Esophagus squamous epithelium (tissue), 5 donors: ENCODE measurements at regions not wholly inside any gene's neighbourhood (a gene's known extent, or its start where the extent isn't known, plus 50 kb on each side); places are given as distances from the start of the nearest gene placed in this dataset.

Source experiments
- DNase-seq: peaks from one replicate; lab custom pipeline; 2025; lab: John Stamatoyannopoulos, UW
- H3K27ac ChIP-seq, 4 donors: fragments of 200-600 bp; sonication (generic); one replicate each; pipeline ENCODE4 v1.5.1; 2016 to 2019; ENCODE audit warnings: mild to moderate bottlenecking in 1 of 4
- H3K27me3 ChIP-seq, 4 donors: fragments of 200-600 bp; sonication (generic); 1 replicate in 3 of 4; 2 replicates in 1 of 4; pipeline versions ENCODE4 v1.5.1 to v1.6.0; 2017 to 2021; ENCODE audit warnings: antibody characterized with exemption in 1 of 4
- H3K36me3 ChIP-seq, 3 donors: fragments of 200-600 bp; sonication (generic); one replicate each; pipeline ENCODE4 v1.5.1; 2016 to 2019
- H3K4me1 ChIP-seq, 3 donors: fragments of 200-600 bp; sonication (generic); one replicate each; pipeline ENCODE4 v1.5.1; 2017 to 2019
- H3K4me3 ChIP-seq, 4 donors: fragments of 200-600 bp; sonication (generic); 1 replicate in 3 of 4; 2 replicates in 1 of 4; pipeline ENCODE4 v1.5.1; 2016 to 2019; ENCODE audit warnings: mild to moderate bottlenecking in 2 of 4, moderate library complexity in 1 of 4
- H3K9me3 ChIP-seq, 3 donors: fragments of 200-600 bp; sonication (generic); one replicate each; pipeline ENCODE4 v1.5.1; 2016 to 2019
- POLR2A ChIP-seq, 4 donors: fragments of 450-650 bp; IDR thresholded peaks; one replicate each; pipeline ENCODE4 v1.6.1; 2017; ENCODE audit warnings: antibody characterized with exemption in 4 of 4, mild to moderate bottlenecking in 4 of 4, moderate library complexity in 3 of 4
- WGBS, 2 donors: methylation state at CpG; one replicate each; pipeline ENCODE4 v1.1.5; 2018; 5-methylcytosine and 5-hydroxymethylcytosine counted together
- intact Hi-C: fragments of 100-400 bp; cut with DNase I; formaldehyde crosslinking; loops from one replicate; pipeline ENCODE4 v1.15.0; 2022
- TF ChIP-seq, protein P1 (sequence below), 6 experiments: fragments of 450-650 bp in 4 of 6; fragments of 200-600 bp in 2 of 6; sonication (generic) in 2 of 6; IDR thresholded peaks; one replicate each; pipeline ENCODE4 v1.5.1; 2016 to 2019; ENCODE audit warnings: antibody characterized with exemption in 6 of 6, mild to moderate bottlenecking in 4 of 6, moderate library complexity in 4 of 6
- donor health status: DM: yes; HTN: yes; CAD: no.

DNA sequence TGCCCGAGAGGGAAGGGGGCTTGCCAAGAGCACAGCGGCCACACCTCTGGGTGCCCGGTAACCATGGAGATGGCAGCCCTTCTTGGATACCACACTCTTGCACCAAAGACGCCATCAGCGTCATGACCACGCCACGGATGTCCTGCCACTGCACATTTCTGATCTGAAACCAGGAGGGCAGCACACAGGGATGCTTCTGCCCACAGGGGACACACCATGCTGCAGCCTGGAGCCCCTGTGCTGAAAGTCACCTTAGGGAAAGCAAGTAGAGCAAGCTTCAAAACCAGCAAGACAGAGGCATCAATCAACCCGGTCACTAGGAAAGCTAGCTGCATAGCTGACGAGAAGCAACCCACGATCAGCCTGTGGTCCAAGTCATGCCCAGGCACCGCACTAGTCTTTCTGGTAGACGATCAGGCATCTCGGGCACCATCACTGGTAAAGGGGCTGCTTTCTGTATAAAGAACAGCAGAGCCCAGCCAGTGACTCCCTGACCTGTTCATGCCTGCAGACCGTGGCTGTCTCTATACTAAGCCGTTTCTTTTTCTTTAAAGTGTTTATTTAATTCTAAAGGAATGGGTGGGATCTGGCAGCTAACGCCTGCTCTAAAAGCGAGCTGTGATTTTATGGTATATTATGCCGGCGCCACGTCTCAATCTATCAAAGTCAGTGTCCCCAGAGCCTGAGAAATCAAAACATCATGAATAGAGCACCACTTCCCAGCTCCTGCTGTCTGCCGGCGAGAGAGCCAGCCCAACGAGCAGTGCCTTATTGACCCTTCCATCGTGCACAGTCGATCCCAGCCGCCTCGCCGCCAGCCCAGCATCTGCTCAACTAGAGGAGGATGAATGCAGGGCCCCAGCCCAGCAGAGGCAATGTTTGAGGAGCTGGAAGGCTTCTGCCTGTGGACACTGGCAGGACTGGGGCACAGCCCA is 244.7 kb downstream of the RBFOX3 start:
- Histone ChIP-seq H3K9me3 (no peaks in the 10 kb centered on the region), H3K27ac (no peak overlapping the region), H3K4me1 (peaks cover 0 to 18% (median 0%) of the 10 kb centered on the region in 3 donors), H3K36me3 (no peaks in the 10 kb centered on the region), H3K4me3 (no peak overlapping the region), H3K27me3 (peaks cover 0 to 93% (median 0%) of the 10 kb centered on the region in 4 donors)
- intact Hi-C loops = no loop called here
- no peak for DNase-seq
- TF ChIP-seq, protein P1, sequence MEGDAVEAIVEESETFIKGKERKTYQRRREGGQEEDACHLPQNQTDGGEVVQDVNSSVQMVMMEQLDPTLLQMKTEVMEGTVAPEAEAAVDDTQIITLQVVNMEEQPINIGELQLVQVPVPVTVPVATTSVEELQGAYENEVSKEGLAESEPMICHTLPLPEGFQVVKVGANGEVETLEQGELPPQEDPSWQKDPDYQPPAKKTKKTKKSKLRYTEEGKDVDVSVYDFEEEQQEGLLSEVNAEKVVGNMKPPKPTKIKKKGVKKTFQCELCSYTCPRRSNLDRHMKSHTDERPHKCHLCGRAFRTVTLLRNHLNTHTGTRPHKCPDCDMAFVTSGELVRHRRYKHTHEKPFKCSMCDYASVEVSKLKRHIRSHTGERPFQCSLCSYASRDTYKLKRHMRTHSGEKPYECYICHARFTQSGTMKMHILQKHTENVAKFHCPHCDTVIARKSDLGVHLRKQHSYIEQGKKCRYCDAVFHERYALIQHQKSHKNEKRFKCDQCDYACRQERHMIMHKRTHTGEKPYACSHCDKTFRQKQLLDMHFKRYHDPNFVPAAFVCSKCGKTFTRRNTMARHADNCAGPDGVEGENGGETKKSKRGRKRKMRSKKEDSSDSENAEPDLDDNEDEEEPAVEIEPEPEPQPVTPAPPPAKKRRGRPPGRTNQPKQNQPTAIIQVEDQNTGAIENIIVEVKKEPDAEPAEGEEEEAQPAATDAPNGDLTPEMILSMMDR (IDR thresholded peaks at IDR 0.05) = no peak
- no peak for TF ChIP-seq POLR2A (IDR thresholded peaks at IDR 0.05)
- WGBS, 2 donors = 3 to 26% methylated on average over 16 to 19 of the region's 28 CpGs

DNA sequence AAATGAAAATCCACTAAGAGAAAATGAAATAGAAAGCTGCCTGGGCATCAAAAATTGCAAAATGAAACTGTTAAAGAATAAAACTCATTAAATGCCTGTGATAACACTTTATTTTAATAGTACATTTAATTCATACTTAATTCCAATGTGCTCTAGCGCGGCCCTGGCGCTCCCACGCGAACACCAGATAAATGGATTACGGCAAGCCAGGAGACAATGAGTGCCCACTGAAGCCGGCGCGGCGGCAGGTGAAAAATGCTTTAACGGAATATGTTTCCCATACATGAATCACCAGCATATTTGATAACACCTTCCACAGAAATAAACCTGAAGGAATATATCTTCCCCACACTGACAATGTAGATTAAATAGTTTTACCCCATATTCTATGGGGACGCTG is 245.5 kb downstream of the RBFOX3 start:
- no peak for DNase-seq
- H3K27ac ChIP-seq = no peak overlapping the region
- WGBS, 2 donors = 81 to 89% methylated on average over 12 of the region's 12 CpGs
- H3K36me3 ChIP-seq = no peaks in the 10 kb centered on the region
- H3K27me3 ChIP-seq = peaks cover 0 to 91% (median 0%) of the 10 kb centered on the region in 4 donors
- peaks cover 0 to 18% (median 0%) of the 10 kb centered on the region in 3 donors for H3K4me1 ChIP-seq
- H3K9me3 ChIP-seq = no peaks in the 10 kb centered on the region
- no peak overlapping the region for H3K4me3 ChIP-seq
- TF ChIP-seq, protein P1 (IDR thresholded peaks at IDR 0.05) = no peak
- no peak for TF ChIP-seq POLR2A (IDR thresholded peaks at IDR 0.05)
- intact Hi-C loops = no loop called here

DNA sequence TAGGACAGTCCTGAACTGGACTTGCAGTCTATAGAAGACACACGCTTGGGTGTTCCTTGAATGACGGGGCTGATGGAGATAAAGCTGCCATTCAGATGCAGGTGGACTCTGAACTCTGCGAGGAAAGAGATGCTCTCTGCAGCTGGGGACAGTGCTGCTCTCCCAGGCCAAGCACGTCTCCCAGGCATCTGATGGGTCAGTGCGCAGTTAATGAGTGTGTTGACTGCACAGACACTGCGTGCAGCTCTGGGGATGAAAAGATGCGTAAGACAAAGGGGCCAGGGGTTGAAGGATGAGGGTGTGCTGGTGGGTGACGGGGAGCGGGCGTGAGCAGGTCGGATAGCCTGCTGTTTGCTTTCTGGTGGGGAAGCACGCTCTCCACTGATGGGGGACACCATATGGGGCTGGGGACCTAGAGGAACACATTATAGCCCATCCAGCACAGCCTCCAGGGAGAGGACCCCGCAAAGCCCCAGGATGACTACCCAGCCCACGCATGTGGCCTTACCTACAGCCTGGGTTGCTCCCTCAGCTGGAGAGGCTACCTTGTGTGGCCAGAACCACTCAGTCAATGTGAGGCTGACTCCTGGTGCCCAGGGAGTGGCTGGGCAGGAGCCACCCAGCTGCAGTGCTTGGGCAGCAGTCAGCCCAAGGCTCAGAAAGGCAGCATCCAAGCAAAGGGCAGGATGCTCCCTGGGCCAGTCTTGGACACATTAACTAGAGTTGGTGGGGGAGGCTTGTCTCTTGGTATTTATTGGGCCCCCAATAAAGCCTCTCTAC is 246.3 kb downstream of the RBFOX3 start:
- Histone ChIP-seq H3K4me1 (peaks cover 0 to 18% (median 0%) of the 10 kb centered on the region in 3 donors), H3K36me3 (no peaks in the 10 kb centered on the region), H3K9me3 (no peaks in the 10 kb centered on the region), H3K4me3 (no peak overlapping the region), H3K27me3 (peaks cover 0 to 92% (median 0%) of the 10 kb centered on the region in 4 donors), H3K27ac (no peak overlapping the region)
- TF ChIP-seq POLR2A (IDR thresholded peaks at IDR 0.05) = no peak
- TF ChIP-seq, protein P1 (IDR thresholded peaks at IDR 0.05) = no peak
- 75 to 82% methylated on average over 11 to 12 of the region's 14 CpGs for WGBS, 2 donors
- intact Hi-C loops = no loop called here
- no peak for DNase-seq

DNA sequence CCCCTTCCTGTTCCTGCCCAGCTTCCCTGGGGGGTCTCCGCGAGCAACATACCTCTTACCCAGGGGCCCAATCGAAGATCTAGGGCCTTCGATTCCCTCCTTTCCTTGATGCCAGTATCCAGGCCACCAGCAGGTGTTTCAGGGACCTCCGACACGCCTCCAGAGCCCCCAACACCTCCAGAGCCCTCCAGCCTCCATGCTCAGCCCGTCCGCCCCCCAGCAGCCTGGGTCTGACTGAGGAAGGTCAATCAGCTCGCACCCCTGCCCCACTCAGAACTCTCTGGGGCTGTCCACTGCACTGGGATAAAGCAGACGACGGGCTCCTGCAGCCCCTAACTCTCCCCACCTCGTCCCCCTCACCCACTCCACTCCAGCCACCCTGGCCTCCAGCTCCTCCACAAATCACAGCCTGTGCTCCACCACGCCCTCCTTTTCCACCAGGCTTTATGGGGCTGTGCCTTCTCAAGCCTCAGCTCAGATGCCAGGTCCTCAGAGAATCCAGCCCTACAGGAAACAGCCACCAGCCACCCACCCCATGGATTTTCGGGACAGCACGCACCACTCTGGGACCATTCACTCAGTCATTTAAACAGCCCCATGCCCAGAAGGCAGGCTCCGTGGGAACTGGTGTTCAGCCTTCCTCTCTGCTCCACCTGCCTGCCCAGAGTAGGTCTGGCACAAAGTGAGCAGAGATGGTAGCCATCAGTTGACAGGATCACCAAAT is 247.1 kb downstream of the RBFOX3 start:
- Histone ChIP-seq H3K36me3 (no peaks in the 10 kb centered on the region), H3K27me3 (peaks cover 0 to 92% (median 0%) of the 10 kb centered on the region in 4 donors)

More for the DNA sequence above, 247.1 kb downstream of the RBFOX3 start:
- Histone ChIP-seq H3K27ac (no peak overlapping the region), H3K4me1 (peaks cover 0 to 18% (median 0%) of the 10 kb centered on the region in 3 donors), H3K4me3 (no peak overlapping the region), H3K9me3 (no peaks in the 10 kb centered on the region)
- 79% methylated on average over 13 to 16 of the region's 16 CpGs for WGBS, 2 donors
- TF ChIP-seq POLR2A (IDR thresholded peaks at IDR 0.05) = no peak
- TF ChIP-seq, protein P1 (IDR thresholded peaks at IDR 0.05) = no peak
- no peak for DNase-seq
- intact Hi-C loops = no loop called here
